Testis (tissue), 2 donors: ENCODE measurements at regions not wholly inside any gene's neighbourhood (a gene's known extent, or its start where the extent isn't known, plus 50 kb on each side); places are given as distances from the start of the nearest gene placed in this dataset.

ENCODE experiments used
- POLR2A ChIP-seq: fragments of 450-650 bp; IDR thresholded peaks from one replicate; pipeline ENCODE4 v1.6.1; 2017; ENCODE audit warnings: antibody characterized with exemption, mild to moderate bottlenecking, moderate library complexity
- TF ChIP-seq, protein P1 (sequence below), 3 experiments: fragments of 450-650 bp in 2 of 3; fragments of 200-600 bp in 1 of 3; sonication (generic) in 1 of 3; IDR thresholded peaks; one replicate each; pipeline ENCODE4 v1.5.1; 2016 to 2019; ENCODE audit warnings: antibody characterized with exemption in 3 of 3, mild to moderate bottlenecking in 2 of 3, moderate library complexity in 1 of 3

DNA sequence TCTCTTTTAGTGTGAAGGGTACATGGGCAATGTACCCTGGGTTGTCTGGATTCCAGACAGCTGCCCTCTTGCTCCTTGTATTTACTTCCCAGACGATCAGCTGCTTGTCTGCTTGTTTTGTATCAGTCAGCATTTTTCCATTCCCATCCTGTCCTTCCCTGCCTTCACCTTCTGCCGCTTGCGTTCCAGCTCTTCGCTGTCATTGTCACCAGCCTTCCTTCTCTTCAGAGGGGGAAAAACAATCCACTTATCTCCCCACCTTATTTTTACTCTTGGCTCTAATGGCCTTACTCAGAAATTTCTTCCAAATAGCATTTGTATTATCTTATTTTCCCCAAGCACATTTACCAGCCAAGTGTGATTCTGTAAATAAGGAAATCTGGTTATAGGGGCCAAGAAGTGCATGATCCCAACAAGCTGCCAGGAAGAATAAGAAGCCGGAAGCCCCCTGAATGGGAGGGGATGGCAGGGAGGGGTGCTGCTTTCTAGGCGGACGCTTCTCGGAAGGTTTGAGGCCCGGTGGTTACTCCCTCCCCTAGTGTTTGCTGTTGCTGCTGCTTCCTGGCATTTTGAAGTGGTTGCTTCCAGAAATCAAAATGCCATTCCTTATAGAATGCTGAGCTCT lies 497.6 kb downstream of the NTRK3 start:
- TF ChIP-seq, protein P1, sequence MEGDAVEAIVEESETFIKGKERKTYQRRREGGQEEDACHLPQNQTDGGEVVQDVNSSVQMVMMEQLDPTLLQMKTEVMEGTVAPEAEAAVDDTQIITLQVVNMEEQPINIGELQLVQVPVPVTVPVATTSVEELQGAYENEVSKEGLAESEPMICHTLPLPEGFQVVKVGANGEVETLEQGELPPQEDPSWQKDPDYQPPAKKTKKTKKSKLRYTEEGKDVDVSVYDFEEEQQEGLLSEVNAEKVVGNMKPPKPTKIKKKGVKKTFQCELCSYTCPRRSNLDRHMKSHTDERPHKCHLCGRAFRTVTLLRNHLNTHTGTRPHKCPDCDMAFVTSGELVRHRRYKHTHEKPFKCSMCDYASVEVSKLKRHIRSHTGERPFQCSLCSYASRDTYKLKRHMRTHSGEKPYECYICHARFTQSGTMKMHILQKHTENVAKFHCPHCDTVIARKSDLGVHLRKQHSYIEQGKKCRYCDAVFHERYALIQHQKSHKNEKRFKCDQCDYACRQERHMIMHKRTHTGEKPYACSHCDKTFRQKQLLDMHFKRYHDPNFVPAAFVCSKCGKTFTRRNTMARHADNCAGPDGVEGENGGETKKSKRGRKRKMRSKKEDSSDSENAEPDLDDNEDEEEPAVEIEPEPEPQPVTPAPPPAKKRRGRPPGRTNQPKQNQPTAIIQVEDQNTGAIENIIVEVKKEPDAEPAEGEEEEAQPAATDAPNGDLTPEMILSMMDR (IDR thresholded peaks at IDR 0.05) = no peak
- TF ChIP-seq POLR2A = no peak
